SH-SY5Y (cell line): ENCODE measurements at regions not wholly inside any gene's neighbourhood (a gene's known extent, or its start where the extent isn't known, plus 50 kb on each side); places are given as distances from the start of the nearest gene placed in this dataset.

ENCODE experiments used
- GATA2 ChIP-seq: IDR thresholded peaks from 2 replicates; pipeline ENCODE4 v1.6.1; 2011; ENCODE audit warnings: mild to moderate bottlenecking, low read depth, low read length
- GATA3 ChIP-seq: IDR thresholded peaks from 2 replicates; pipeline ENCODE4 v1.6.1; 2011; ENCODE audit warnings: low read depth, mild to moderate bottlenecking, low read length, moderate library complexity

DNA sequence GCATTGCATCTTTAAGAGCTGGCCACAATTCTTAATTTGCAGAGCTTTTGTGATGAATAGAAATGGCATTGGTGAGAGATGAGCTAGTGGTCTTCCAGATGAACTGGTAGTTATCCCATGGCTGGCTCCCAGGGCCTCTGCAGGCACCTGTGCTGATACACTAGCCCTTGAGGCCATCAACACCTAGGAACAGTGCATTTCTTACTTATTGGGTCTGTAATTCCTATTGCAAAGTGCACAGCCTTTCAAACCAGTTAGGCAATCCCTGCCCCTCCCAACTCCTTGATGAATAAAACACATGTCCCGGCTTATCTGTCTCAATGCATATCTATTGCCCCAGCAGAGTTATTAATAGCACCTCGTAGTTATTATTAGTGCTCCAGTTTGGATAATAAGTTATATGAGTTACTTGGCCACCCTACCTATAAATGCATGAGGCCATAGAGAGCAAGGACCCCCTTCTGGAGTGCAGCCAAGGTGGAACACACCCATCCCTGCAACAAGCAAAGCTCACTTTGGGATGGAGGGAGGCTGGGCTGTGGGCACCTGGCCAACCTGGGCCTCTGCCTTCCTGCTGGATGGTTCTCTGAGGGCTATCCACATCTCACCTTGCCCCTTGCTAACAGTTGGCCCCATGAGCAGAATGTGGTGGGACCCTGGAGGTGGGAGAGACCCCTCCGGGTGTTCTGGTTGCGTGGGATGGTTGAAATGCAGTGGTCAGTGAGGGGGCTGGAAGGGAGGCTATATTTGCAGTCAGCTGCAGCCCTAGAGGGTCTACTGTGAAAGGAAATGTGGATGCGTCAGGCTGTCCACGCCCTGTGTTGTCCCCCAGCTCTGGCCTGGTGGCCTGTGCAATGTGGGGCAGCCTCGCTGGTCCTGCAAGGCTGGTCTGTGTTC is 455.9 kb upstream of the HS6ST1 start:
- TF ChIP-seq GATA2 (no peak), GATA3 (no peak)
